ENCODE measurements at regions not wholly inside any gene's neighbourhood (a gene's known extent, or its start where the extent isn't known, plus 50 kb on each side); places are given as distances from the start of the nearest gene placed in this dataset.
"Not testable (repeated sequence)": the region's sequence is repeated elsewhere in the genome, so short reads cannot be mapped to it uniquely, and the experiment has no call there.

DNA sequence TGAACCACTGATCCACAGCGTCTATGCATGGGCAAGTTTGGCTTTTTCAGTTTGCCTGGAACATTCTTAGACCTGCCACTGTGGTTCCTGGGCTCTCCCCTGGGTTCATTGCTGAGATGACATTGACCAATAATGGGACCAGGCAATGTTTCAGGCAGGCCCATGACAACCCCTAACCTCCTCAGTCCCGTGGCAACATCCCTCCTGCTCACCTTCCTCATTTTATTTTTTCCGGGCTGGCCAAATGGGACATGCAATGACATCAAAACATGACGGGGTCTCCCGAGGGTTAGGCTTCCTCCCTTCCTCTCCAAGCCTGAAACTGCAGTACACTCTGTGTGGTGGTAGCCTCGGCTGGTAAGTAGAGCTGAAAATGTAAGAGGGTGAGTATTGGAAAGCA is 234.0 kb upstream of the RREB1 start:
- H3K36me3 ChIP-seq (replicated peaks; ENCODE audit: control insufficient read depth, insufficient read depth, low read length): no peaks in the 10 kb centered on the region
- DNase-seq: no peak
- H3K27me3 ChIP-seq (ENCODE audit: control insufficient read depth, insufficient read depth, low read length): no peaks in the 10 kb centered on the region
- H3K4me3 ChIP-seq (ENCODE audit: insufficient read depth, low read depth, low read length): no peak overlapping the region

DNA sequence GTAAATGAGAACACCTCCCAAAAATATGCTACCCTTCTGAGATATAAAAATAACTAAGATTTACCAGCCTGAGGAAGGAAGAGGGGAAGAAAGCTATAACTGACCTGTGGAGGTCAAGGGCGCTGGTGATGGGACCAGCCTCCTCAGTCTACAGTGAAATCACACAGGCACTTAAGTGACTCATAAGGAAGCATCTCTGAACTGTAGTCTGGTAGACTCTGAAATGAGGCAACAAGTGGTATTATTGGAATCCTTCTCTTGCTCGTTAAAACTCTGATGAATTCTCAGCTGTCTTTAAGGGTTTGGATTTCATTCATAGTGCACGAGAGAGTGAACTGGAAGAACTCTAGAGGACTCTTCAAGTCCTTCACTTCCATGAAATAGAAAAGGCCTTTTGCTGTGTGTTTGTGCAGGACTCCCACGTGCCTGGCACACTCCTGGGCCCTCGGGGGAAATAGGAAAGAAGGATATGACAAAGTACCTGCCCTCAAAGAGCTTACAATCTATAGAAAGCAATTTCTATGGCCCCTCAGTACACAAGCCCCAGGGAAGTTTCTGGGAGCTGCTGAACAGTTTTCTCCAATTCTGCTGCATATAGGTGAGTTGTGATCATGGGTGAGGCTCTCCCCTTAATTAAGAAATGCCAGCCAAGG is 231.8 kb upstream of the RREB1 start:
- H3K27me3 ChIP-seq (ENCODE audit: control insufficient read depth, insufficient read depth, low read length): no peaks in the 10 kb centered on the region
- no peak for DNase-seq
- no peaks in the 10 kb centered on the region for H3K36me3 ChIP-seq (replicated peaks; ENCODE audit: control insufficient read depth, insufficient read depth, low read length)
- H3K4me3 ChIP-seq (ENCODE audit: insufficient read depth, low read depth, low read length): no peak overlapping the region

DNA sequence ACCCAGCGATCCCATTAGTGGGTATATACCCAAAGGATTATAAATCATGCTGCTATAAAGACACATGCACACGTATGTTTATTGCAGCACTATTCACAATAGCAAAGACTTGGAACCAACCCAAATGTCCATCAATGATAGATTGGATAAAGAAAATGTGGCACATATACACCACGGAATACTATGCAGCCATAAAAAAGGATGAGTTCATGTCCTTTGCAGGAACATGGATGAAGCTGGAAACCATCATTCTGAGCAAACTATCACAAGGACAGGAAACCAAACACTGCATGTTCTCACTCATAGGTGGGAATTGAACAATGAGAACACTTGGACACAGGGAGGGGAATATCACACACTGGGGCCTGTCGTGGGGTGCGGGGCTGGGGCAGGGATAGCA is 230.0 kb upstream of the RREB1 start:
- not testable (repeated sequence) for DNase-seq; H3K36me3 ChIP-seq (replicated peaks; ENCODE audit: control insufficient read depth, insufficient read depth, low read length); H3K4me3 ChIP-seq (ENCODE audit: insufficient read depth, low read depth, low read length); H3K27me3 ChIP-seq (ENCODE audit: control insufficient read depth, insufficient read depth, low read length)

DNA sequence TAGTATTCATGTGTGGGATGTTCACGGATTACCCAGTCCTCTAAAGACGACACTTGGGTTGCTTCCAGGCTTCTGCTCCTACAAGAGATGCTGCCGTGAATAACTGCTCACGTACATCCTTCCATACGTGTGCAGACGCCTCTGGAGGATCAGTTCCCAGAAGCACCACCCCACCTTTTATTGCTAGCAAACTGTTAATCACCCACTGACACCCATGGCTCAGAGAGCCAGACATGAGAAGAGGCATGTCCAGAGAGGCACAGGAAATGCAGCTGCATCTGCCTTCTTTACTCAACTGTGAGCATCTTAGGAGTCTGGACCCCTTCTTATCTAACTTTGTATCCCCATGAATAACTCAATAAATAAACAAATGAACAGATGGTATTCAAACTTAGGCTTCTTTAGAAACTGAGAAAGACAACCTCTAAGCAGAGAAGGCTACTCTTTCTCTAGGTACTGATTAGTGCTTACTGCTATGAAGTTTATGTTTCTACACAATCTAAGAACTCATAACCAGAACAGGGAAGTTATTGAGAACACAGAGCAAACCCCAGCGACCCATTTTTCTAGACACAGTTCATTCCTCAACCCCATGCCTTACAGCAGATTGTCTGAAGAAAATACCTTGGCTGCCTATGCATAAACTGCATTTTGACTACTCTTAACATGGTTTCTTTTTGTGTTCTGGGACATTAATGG is 228.7 kb upstream of the RREB1 start:
- Histone ChIP-seq H3K4me3 (ENCODE audit: insufficient read depth, low read depth, low read length) (no peak overlapping the region), H3K27me3 (ENCODE audit: control insufficient read depth, insufficient read depth, low read length) (no peaks in the 10 kb centered on the region), H3K36me3 (replicated peaks; ENCODE audit: control insufficient read depth, insufficient read depth, low read length) (no peaks in the 10 kb centered on the region)
- no peak for DNase-seq

DNA sequence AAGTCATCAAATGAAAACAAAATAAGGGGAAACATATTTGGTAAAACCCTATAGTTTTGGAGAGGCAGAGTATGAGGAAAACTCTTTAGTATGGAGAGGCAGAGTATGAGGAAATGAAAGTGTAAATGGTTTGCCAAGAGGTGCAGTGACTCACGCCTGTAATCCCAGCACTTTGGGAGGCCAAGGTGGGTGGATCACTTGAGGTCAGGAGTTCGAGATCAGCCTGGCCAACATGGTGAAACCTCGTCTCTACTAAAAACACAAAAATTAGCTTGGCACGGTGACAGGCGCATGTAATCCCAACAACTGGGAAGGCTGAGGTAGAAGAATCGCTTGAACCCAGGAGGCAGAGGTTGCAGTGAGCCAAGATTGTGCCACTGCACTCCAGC is 228.2 kb upstream of the RREB1 start:
- not testable (repeated sequence) for DNase-seq; H3K36me3 ChIP-seq (replicated peaks; ENCODE audit: control insufficient read depth, insufficient read depth, low read length); H3K4me3 ChIP-seq (ENCODE audit: insufficient read depth, low read depth, low read length); H3K27me3 ChIP-seq (ENCODE audit: control insufficient read depth, insufficient read depth, low read length)

DNA sequence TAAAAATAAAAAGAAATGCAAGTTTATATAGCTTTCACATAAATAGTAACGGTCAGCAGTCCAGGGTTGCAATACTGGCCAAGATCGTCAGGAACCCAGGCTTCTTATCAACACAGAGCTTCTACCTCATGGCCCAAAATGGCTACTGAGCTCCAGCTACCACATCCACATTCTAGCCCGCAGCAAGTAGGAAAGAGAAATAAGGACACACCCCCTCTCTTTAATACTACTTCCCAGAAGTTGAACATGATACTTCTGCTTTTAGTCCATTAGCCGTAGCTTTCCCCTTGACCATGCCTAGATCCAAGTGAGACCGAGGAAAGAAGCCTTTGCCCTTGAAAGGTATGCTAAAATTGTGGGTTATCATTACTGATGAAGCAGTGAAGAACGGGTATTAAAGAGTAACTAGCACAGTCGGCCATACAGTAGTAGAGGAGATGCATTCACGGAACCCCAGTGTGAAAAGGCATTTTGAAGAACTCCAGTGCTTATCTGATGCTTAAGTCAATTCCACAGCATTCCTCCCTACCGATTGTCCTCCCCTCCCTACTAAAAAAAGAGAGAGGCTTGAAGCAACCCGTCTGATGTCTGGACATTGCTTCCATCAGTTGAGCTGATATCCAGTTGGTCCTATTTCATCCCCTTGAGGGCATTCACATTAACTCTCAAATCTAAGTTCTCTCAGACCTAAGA is 226.9 kb upstream of the RREB1 start:
- DNase-seq: no peak
- no peaks in the 10 kb centered on the region for H3K27me3 ChIP-seq (ENCODE audit: control insufficient read depth, insufficient read depth, low read length)
- no peak overlapping the region for H3K4me3 ChIP-seq (ENCODE audit: insufficient read depth, low read depth, low read length)
- H3K36me3 ChIP-seq (replicated peaks; ENCODE audit: control insufficient read depth, insufficient read depth, low read length): no peaks in the 10 kb centered on the region

DNA sequence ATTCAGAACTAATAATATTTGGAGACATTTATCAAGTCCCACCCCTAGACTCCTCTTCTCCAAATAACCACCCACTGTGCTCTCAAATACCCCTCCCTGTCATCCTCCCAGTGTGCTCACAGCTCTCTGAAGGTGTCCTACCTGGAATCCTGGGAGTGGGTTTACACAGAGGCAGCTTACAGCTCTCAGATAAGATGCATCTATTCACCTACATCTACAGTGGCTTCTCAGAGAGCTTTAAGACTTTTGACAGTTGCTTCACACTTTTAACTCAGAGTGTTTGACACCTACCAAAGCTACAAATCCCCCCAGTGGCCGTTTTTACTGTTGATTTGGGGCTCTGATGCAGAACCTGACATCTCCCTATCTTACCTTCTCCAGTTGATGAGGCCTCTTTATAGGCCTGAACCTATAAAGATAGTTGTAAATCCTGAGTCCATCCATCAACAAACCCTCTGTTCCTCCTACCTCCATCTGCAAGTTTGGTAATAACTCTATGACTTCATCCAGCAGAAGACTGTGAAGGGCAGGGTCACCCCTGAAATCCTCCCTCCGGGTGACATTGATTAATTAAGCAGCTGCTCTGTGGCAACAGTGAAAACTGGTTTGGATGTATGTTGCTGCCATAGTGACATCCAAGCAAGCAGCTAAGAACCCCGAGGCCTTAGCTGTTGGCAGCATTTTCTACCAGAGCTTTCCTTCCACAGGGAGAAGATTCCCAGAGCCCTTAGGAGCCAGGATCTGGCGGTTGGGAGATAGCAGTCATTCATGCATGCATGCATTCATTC is 226.1 kb upstream of the RREB1 start:
- Histone ChIP-seq H3K4me3 (ENCODE audit: insufficient read depth, low read depth, low read length) (no peak overlapping the region), H3K27me3 (ENCODE audit: control insufficient read depth, insufficient read depth, low read length) (no peaks in the 10 kb centered on the region), H3K36me3 (replicated peaks; ENCODE audit: control insufficient read depth, insufficient read depth, low read length) (no peaks in the 10 kb centered on the region)
- no peak for DNase-seq

DNA sequence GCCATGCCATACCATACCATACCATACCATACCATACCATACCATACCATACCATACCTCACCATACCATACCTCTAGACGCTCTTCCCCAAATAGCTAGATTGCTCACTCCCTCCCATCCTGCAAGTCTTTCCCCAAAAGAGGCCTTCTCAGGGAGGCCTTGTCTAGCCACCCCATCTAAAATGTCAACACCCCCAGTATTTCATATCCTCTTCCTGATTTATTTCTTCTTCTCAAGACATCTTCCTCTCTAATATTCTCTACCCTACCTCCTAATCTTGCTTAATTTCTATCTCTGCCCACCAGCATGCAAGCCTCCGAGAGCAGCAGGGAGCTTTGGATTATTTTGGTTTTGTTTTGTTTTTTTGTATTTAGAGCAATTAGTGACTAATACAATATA is 225.2 kb upstream of the RREB1 start:
- Histone ChIP-seq H3K27me3 (ENCODE audit: control insufficient read depth, insufficient read depth, low read length) (no peaks in the 10 kb centered on the region), H3K4me3 (ENCODE audit: insufficient read depth, low read depth, low read length) (no peak overlapping the region), H3K36me3 (replicated peaks; ENCODE audit: control insufficient read depth, insufficient read depth, low read length) (no peaks in the 10 kb centered on the region)
- no peak for DNase-seq

DNA sequence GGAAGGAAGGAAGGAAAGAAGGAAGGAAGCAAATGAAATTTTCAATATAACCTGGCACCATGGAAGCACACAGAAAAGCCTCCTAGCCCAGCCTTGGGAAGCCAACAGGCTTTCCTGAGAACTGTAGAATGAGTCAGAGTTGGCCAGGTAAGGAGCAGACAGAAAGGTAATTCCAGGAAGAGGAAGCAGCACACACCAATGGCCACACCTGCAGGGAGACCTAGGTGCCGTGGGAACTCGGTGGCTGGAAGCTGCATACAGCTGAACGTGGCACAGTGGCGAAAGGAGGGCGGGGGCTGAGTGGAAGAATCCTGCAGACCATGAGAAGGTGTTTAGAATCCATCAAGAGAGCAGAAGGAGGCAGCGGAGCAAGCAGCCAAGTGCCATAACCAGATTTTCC is 224.8 kb upstream of the RREB1 start:
- no peak for DNase-seq
- Histone ChIP-seq H3K27me3 (ENCODE audit: control insufficient read depth, insufficient read depth, low read length) (no peaks in the 10 kb centered on the region), H3K36me3 (replicated peaks; ENCODE audit: control insufficient read depth, insufficient read depth, low read length) (no peaks in the 10 kb centered on the region), H3K4me3 (ENCODE audit: insufficient read depth, low read depth, low read length) (no peak overlapping the region)

DNA sequence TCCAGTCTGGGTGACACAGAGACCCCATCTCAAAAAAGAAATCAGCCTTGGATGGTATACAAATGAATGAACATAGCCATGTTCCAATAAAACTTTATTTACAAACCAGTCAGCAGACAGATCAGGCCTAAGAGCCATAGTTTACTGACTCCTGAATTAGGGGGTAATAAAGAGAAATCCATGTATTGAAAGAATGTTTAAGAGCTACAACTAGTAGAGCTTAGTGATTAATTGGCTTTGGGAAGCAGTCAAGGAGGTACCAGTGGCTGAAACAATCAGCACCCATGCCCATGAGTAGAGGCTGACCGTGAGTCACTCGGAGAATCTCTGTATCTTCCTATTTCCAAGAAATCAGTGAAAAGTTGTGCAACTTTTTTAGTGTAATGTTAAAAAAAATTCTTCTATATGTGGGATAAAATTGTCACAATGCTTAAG is 223.6 kb upstream of the RREB1 start:
- no peaks in the 10 kb centered on the region for H3K27me3 ChIP-seq (ENCODE audit: control insufficient read depth, insufficient read depth, low read length)
- no peaks in the 10 kb centered on the region for H3K36me3 ChIP-seq (replicated peaks; ENCODE audit: control insufficient read depth, insufficient read depth, low read length)
- no peak overlapping the region for H3K4me3 ChIP-seq (ENCODE audit: insufficient read depth, low read depth, low read length)
- no peak for DNase-seq

DNA sequence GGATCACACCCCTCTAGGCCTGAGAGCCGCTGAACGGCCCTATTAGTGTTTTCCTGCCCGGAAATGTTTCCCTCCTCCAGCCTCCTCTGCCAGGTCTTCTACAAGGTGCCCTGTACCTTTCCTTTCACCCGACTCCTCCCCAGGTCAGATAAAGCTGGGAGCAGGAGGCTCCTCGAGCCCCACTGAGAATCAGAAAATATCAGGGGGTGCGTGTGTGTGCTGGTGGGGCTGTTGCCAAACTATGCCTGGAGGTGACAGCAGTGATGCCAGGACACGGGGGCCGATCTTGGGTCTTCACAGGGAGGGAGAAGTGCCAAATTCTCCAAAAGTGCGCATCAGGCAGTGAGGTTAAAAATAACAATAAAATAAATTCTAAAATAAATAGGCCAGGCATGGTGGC is 222.8 kb upstream of the RREB1 start:
- Histone ChIP-seq H3K27me3 (ENCODE audit: control insufficient read depth, insufficient read depth, low read length) (no peaks in the 10 kb centered on the region), H3K4me3 (ENCODE audit: insufficient read depth, low read depth, low read length) (no peak overlapping the region), H3K36me3 (replicated peaks; ENCODE audit: control insufficient read depth, insufficient read depth, low read length) (no peaks in the 10 kb centered on the region)
- no peak for DNase-seq

DNA sequence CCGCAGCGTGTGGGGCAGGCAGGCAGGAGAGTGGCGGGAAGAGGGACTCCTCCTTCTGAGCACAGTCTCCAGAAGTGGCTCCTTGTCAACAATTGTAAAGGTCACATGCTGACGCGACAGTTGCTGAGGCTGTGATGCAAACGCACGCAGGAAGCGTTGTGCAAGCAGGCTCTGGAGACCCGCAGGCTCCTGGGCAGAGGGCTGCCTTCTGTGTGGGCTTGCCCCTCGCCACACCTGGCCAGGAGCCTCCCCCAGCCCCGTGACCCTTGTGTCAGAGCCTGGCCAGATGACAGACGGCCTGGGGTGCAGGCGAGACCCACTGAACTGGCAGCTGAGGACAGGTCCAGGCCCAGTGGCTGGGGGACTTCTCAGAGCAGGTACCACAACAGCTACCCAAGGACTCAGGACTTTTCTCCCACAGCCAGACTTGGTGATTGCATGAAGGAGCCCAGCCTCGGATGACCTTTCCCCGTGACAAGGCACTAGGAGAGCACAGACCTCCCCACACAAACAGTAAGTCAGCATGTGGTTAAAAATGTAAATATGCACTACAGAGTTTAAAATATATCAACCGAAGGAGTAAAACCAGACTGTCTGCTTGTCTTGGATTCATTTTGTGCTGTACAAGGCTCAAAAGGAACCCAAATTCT is 222.1 kb upstream of the RREB1 start:
- Histone ChIP-seq H3K36me3 (replicated peaks; ENCODE audit: control insufficient read depth, insufficient read depth, low read length) (no peaks in the 10 kb centered on the region), H3K27me3 (ENCODE audit: control insufficient read depth, insufficient read depth, low read length) (no peaks in the 10 kb centered on the region), H3K4me3 (ENCODE audit: insufficient read depth, low read depth, low read length) (no peak overlapping the region)
- DNase-seq: peak; percentile 33

DNA sequence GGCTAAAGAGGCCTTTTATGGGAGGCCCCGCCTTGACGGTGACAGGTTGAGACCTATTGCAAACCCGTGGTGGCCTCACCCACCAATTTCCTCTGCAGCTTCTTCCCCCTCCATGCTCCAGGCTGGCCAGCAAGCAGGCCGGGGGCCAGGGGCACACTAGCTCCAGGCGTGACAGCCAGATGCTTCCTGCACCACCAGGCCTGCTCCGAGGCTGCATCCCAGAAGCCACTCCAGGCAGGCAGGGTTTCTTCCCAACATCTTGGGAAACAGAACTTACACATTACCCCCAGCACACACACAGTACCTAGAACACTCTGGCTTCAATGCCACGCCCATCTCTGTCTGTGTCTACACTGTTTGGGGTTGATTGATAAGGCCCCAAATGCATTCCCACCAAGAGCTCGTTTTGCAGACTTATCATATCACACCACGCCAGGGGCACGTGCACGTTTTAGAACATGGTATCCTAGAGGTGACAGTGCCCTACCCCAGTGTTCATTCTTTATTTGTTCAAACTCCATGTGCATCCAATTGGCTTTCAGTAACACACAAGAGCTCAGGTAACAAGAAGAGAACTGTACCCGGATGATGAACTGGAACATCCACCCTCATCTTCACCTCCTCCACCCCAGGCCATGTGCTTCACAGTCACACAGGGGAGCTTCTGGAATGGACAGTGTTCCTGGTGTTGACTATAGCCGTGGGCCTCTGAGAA is 221.4 kb upstream of the RREB1 start:
- Histone ChIP-seq H3K27me3 (ENCODE audit: control insufficient read depth, insufficient read depth, low read length) (no peaks in the 10 kb centered on the region), H3K36me3 (replicated peaks; ENCODE audit: control insufficient read depth, insufficient read depth, low read length) (no peaks in the 10 kb centered on the region)
- DNase-seq: peak; percentile 12

DNA sequence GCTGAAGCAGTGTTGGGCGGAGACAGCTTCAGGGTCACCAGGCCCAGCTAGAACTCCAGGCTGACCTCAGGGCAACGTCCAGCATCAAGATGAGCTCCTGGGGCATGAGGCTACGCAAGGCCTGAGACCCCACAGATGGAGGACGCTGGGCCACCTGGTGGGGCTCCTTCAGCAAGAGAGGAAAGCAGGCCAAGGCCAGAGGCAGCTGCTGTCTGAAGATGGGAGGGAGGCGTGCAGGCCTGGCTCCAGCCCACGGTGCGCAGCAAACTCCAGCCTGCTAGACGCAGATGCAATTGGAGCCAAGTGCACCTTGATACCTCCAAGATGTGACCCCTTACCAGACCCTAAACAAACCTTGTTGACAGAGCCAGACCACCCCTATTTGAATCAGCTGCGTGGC is 220.9 kb upstream of the RREB1 start:
- Histone ChIP-seq H3K27me3 (ENCODE audit: control insufficient read depth, insufficient read depth, low read length) (no peaks in the 10 kb centered on the region), H3K36me3 (replicated peaks; ENCODE audit: control insufficient read depth, insufficient read depth, low read length) (no peaks in the 10 kb centered on the region), H3K4me3 (ENCODE audit: insufficient read depth, low read depth, low read length) (no peak overlapping the region)
- DNase-seq: no peak

More for the DNA sequence above, 221.4 kb upstream of the RREB1 start:
- H3K4me3 ChIP-seq (ENCODE audit: insufficient read depth, low read depth, low read length): no peak overlapping the region
